Esophagus mucosa (tissue), 1 donor: ENCODE measurements at regions not wholly inside any gene's neighbourhood (a gene's known extent, or its start where the extent isn't known, plus 50 kb on each side); places are given as distances from the start of the nearest gene placed in this dataset.

Experiments
- ATAC-seq: fragments of 200-7000 bp; cut with Tn5 transposase; one replicate; pipeline ENCODE4 v1.9.1; 2020
- donor health status: DM: yes; HTN: yes; CAD: no.

- no peak for ATAC-seq
Observed at GRCh38 chr16:52101246-52101645, 445.7 kb downstream of the TOX3 start.

DNA sequence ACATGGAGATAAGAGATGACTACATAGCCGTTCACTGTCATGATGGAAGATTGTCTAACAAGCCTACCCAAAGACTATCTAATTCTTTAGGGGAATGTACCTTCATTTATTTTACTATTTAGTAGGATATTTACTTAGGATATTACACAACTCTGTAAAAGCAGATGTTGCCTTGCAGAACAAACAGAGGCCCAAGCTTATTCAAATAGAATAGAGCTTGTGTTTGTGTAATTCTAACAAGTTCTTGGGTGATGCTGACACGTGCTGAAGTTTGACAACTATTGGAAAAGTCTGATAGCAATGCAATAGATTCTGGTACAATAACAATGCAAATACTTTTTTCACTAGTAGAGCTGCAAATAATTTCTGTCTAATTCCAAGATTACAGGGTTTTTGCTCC, 447.6 kb downstream of the TOX3 start:
- ATAC-seq = no peak

- no peak for ATAC-seq
Observed at GRCh38 chr16:52095471-52095870, 451.5 kb downstream of the TOX3 start.

DNA sequence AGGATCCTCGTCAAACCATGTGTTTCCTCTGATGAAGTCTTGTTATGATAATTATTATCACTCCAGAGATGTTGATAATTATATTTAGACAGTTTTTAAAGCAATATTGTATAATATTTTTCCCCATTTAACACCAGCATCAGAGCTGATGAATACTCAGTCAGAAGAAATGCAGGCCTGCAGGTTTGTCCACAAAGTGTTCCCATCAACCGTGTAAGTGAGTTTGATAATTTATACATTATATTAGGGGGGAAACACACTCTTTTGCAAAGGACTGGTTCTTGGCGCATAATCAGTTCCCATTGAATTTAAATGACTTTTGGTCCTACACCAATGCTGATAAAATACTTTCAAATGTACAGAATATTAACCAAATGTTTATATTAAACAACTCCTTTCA, 454.8 kb downstream of the TOX3 start:
- ATAC-seq = no peak

- ATAC-seq = no peak
Observed at GRCh38 chr16:52090080-52090479, 456.9 kb downstream of the TOX3 start.

- ATAC-seq = no peak
Observed at GRCh38 chr16:52089476-52089875, 457.5 kb downstream of the TOX3 start.

GRCh38 chr16:52086901-52087300, 460.0 kb downstream of the TOX3 start:
- no peak for ATAC-seq

DNA sequence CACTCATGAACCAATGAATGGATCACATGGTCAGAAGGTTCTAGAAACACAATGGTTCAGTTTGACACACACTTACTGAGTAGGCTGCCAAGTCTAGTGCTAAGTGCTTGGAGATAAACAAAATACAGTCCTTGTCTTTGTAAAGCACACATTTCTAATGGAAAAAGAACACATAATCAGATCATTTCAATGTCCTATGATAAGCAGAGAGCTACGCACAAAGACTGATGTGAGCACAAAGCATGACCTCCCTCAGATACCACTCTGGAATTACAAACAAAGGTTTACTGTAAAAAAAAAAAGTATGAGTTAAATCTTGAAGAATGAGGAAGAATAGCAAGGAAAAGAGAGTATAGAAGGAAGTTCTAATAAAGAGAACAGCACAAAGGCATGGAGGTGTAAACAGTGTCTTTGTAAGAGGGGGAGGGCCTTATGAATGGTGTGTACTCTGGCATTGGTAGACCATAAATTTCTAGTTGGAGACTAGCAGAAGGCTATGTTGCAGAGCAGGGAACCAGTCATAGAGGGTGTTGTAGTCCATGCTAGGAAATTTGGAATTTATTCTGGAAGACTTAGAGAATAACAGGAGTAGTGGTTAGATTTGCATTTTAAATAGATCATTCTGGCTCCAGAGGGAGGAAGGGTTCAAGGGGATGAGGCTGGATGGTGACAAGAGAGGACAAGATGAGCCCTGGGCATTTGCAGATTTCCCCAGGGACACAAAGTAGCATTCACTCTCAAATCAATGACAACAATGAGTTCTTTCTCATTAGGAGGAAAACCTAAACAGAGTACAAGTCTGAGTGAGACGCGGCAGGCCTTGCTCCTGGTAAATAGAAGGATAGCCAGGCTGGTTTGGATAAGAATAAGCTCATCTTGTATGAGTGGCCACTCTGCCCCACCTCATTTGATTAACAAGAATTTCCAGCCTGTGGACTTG, 468.0 kb downstream of the TOX3 start:
- ATAC-seq = no peak

DNA sequence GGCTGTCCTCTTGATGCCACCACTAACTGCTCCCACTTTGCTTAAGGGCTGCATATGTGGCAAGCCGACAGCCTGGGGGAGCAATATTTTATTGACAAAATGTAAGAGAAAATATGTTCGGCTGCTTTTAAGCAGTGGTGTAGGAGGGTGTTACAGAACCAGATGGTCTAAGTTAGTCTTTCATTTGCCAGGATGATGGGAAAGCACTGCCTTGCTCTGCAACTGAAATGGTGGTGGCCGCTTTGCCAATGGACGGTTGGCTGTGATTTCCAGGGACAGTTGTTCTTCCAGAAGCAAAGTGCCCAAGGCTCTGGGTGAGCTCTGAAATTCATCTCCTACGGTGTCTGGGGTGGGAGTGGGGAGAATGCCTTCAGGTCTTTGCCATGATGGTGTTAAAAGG, 469.3 kb downstream of the TOX3 start:
- ATAC-seq = no peak

DNA sequence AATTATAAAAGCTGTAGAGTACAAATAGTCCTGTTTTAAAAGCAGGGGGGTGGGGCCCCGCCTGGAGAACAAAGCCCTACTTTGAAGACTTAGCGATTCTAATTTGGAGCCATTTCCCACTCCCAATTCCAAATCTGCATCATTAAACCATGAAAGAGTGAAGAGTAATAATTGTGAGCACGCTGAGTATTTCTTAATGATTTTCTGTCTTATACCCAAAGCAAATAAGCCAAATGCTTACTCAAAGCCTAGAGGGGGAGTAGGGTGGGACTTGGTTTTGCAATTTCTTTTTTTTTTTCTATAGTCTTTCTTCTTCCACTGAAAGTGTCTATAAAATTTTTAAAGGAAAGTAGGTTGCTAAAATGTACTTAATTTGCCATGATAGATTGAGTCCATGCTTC, 470.1 kb downstream of the TOX3 start:
- ATAC-seq = no peak

DNA sequence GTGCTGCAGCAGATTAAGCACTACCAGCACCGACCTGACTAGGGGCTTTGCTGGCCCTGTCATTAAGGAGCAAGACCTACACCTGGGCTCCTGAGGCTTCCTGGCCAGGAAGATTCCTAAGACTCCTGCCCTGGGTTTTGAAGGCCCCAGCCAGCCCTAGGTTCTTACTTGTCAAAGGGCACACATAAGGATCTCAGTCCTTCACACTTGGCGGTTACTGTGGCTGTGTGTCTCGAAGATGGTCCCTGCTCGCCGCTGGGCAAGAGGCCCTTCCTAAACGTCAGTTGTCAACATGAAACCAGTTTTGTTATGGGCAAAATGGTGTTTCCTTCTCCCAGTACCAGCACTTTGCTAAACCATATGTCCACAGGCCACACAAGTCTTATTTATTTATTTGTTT, 470.6 kb downstream of the TOX3 start:
- no peak for ATAC-seq

- ATAC-seq = peak; percentile 77
Observed at GRCh38 chr16:52074133-52074532, 472.8 kb downstream of the TOX3 start.

DNA sequence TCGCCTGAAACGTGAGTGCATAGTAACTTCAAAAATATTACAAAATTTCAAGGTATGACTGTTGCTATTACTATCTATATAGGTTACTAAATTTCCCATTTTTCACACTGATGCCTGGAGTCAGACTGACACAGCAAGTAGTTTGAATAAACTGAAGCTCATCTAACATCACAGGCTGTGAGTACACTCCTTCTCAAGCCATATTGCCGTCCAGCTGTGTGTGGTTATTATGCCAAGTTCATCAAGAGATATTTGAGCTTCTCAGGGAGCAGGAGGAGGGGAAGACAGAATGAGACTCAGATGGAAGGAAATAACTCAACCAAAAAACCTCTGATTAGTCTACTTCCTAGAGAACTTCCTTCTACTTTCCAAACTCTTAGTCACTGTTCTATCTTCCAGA, 473.9 kb downstream of the TOX3 start:
- no peak for ATAC-seq

GRCh38 chr16:52071101-52071500, 475.8 kb downstream of the TOX3 start:
- ATAC-seq = no peak

DNA sequence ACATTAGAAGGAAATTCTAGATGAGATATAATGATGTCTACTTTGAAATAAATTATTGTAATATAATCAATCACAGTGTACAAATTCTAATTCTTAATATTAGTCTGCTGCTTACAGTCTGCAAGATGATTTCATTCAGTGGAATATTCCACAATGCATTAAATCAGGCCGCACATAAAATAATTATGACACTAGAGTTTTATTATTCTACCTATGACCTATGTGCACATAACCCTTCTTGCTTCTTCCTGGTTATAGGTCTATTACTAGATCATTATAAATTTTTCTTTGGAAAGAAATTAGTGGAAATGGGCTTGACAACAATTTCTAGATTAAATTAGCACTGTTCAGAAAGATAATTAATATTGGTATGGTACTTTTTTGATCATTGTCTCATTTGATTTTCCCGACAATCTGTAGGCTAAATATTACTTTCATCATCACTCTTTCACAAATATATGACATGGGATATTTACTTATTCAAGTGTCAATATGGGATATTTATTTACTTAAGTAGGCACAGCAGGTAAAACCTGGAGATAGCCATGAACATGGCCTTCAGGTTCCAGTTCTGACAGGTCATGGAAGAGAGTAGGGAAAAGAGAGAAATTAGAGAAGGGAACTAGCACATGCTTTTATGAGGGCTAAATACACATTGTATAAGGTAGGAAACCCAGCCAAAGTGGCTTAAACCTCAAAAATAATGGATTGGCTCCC, 476.4 kb downstream of the TOX3 start:
- no peak for ATAC-seq

GRCh38 chr16:52069866-52070265, 477.1 kb downstream of the TOX3 start:
- ATAC-seq = no peak

DNA sequence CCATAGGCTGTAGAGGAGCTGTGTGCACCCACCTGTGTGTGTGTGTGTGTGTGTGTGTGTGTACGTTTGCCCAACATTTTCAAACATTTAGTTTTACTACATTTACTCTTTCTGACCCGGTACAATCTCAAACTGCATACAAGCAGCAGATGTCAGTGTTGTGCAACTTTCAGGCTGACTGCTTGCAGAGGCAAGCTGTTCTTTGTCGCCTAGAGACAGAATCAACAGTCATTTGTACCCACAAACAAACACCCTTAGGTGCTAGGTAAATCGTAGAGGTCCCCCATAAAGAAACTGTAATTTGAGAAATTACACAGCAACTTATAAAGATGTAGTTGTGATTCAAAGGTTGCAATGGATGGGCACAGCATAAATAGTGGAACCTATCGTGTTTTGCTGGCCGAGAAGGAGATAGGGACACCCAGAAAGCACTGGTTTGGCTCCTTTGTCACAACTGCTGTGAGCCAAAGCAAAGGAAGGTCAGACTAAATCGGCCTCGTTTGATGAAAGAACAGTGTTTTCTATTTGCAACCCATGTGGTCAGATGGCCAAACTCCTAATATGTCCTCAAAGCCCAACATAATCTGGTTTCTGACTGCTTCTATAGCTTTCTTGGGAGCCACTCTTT, 478.4 kb downstream of the TOX3 start:
- ATAC-seq = peak; percentile 31

DNA sequence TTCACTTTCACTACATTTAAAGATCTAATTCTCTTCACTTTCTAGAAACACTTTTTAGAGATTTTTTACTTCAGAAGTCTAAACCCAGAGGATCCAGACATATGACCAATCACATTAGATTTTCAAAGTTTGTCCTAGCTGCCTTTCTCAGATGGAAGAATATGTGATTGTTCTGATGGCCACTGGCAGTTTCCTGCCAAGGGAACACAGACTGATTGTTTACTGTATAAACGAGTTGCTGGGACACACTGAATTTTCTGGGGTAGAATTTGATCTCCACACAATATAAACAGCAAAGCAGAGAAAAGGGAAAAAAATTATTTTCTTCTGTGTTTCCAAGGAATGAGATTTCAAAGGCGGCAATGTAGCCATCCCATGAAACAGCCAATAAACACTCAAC, 480.0 kb downstream of the TOX3 start:
- no peak for ATAC-seq

GRCh38 chr16:52056259-52056658, 490.7 kb downstream of the TOX3 start:
- no peak for ATAC-seq

DNA sequence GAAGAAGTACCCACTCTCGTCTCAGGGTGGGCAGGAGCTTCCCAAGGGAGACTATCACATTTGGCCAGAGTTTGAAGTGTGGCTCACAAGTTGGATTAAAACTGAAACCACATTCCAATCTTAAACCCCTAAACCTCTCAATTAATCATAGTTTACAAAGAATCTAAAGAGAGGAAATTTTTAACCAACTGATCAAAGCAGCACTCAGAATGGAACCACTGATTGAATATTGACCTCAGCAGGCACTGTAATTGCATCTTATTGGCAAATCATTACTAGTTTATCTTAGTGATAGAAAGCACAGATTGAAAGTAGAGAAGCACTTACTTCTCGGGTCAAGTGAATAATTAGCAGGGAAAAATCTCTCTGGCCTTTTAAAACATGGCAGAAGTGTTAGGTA, 491.6 kb downstream of the TOX3 start:
- no peak for ATAC-seq

DNA sequence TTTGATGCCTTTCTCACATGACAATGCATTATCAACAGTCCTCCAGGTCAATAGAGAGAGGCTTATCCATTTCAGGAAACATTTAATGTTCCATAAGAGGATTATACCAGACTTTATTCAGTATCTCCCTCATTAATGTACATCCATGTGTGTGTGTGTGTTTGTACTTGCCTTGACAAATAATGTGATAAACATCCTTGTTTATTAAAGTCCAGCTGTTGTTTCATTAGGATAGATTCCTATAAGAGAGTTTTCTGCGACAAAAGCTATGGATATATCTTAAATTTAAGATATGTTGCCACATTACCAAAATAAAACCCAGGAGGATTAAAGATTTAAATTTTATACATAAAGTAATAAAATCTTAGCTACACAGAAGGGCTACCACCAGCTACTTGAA, 492.6 kb downstream of the TOX3 start:
- ATAC-seq = no peak

DNA sequence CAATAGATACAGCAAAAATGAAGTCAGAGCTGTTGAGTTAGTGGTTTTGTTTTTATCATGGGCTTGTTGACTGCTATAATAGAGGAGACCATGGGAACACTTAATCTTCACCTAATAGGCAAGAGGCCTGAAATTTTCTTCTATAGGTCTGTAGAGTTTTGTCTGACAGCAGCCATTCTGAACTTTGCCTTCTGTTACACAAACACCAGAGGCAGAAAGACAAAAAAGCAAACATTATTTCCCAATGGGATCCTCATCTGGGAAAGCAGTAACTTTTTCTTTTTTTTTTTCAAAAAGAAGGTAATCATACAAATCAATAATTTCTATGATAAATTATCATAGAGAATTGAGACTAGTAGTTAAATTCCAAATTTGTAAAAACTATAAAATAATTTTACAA, 494.1 kb downstream of the TOX3 start:
- ATAC-seq = no peak

DNA sequence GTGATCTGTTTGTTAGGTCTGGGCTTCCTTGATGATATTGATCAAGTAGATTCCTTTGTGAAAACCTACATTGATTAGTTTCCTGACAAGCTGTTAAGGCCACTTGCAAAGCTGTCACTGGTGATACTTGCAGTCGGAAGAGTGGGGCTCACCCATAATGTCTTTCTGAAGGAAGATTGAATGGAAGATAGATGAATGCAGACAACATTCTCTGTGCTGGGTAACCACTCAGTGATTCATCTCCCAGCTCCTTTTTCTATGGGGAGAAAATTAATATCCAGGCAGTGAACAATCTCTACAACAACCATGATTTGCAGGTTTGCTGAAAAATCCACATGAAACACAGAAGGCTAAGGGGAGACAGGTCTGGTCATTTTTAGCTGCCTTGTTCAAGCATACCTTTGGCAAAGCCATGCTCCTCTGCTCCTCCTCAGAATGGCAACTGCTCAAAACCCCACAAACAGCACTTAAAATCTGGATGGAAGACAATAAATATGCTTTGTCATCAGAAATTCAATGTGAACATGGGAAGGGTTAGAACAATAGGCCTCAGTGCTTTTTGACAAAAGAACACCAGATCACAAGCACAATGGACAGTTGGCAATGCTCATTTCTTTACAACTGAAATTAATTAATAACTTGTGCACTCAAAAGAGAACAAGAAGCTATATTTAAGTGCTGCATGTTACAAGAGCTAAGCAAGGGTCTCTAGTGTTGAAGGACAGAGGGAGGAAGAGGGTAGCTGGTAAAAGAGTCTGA, 495.4 kb downstream of the TOX3 start:
- ATAC-seq = no peak
